ACHN (cell line): ENCODE measurements at regions not wholly inside any gene's neighbourhood (a gene's known extent, or its start where the extent isn't known, plus 50 kb on each side); places are given as distances from the start of the nearest gene placed in this dataset.
"Not testable (repeated sequence)": the region's sequence is repeated elsewhere in the genome, so short reads cannot be mapped to it uniquely, and the experiment has no call there.

Experiments
- DNase-seq: peaks from one replicate; pipeline ENCODE4 v3.0.0-alpha.2; 2015
- in situ Hi-C: cut with HindIII; loops from 2 replicates; pipeline ENCODE4 v1.10.0; 2017; ENCODE audit warnings: low sequenced_read_pairs, low pct_ligation_motif_present, low pct_unique_long_range_greater_than_20kb

GRCh38 chr10:118865998-118866693 is 111.4 kb upstream of the CACUL1 start:
- in situ Hi-C loops: no loop called here

GRCh38 chr10:118867768-118868167 is 113.0 kb upstream of the CACUL1 start:
- in situ Hi-C loops: no loop called here
- no peak for DNase-seq

More at GRCh38 chr10:118865998-118866693, 111.4 kb upstream of the CACUL1 start:
- no peak for DNase-seq

GRCh38 chr10:118868589-118868988 is 113.8 kb upstream of the CACUL1 start:
- in situ Hi-C loops: no loop called here

GRCh38 chr10:118870467-118871243 is 115.9 kb upstream of the CACUL1 start:
- in situ Hi-C loops: no loop called here
- peak; percentile 58 for DNase-seq

More at GRCh38 chr10:118868589-118868988, 113.8 kb upstream of the CACUL1 start:
- DNase-seq: no peak

- in situ Hi-C loops: no loop called here
- no peak for DNase-seq
These were observed 116.6 kb upstream of the CACUL1 start for GRCh38 chr10:118871244-118871865.

- in situ Hi-C loops: no loop called here
- DNase-seq: peak; percentile 63
These were observed 118.4 kb upstream of the CACUL1 start for GRCh38 chr10:118873091-118873737.

- in situ Hi-C loops: no loop called here
- peak; percentile 56 for DNase-seq
These were observed 119.0 kb upstream of the CACUL1 start for GRCh38 chr10:118873738-118874105.

GRCh38 chr10:118874171-118874570 is 119.4 kb upstream of the CACUL1 start:
- in situ Hi-C loops: no loop called here
- DNase-seq: no peak

GRCh38 chr10:118875087-118875486 is 120.3 kb upstream of the CACUL1 start:
- no peak for DNase-seq
- in situ Hi-C loops: no loop called here

- in situ Hi-C loops: no loop called here
- DNase-seq: no peak
These were observed 128.0 kb upstream of the CACUL1 start for GRCh38 chr10:118882741-118883140.

GRCh38 chr10:118892255-118892654 is 137.3 kb upstream of the NANOS1 start:
- DNase-seq: no peak
- in situ Hi-C loops: no loop called here

- DNase-seq, in situ Hi-C loops: not testable (repeated sequence)
These were observed 134.6 kb upstream of the NANOS1 start for GRCh38 chr10:118894891-118895290.

- DNase-seq: no peak
- in situ Hi-C loops: no loop called here
These were observed 128.9 kb upstream of the NANOS1 start for GRCh38 chr10:118900617-118901016.

- in situ Hi-C loops: no loop called here
- DNase-seq: no peak
These were observed 128.1 kb upstream of the NANOS1 start for GRCh38 chr10:118901380-118901779.

- in situ Hi-C loops: no loop called here
These were observed 127.6 kb upstream of the NANOS1 start for GRCh38 chr10:118901906-118902305.

GRCh38 chr10:118902656-118903055 is 126.9 kb upstream of the NANOS1 start:
- in situ Hi-C loops, DNase-seq: not testable (repeated sequence)

More at GRCh38 chr10:118901906-118902305, 127.6 kb upstream of the NANOS1 start:
- no peak for DNase-seq

- in situ Hi-C loops: no loop called here
These were observed 126.3 kb upstream of the NANOS1 start for GRCh38 chr10:118903251-118903650.

GRCh38 chr10:118903691-118904090 is 125.8 kb upstream of the NANOS1 start:
- DNase-seq: no peak
- in situ Hi-C loops: no loop called here

More at GRCh38 chr10:118903251-118903650, 126.3 kb upstream of the NANOS1 start:
- DNase-seq: no peak

- in situ Hi-C loops: no loop called here
- no peak for DNase-seq
These were observed 125.2 kb upstream of the NANOS1 start for GRCh38 chr10:118904286-118904685.
